ENCODE measurements at regions not wholly inside any gene's neighbourhood (a gene's known extent, or its start where the extent isn't known, plus 50 kb on each side); places are given as distances from the start of the nearest gene placed in this dataset.

DNA sequence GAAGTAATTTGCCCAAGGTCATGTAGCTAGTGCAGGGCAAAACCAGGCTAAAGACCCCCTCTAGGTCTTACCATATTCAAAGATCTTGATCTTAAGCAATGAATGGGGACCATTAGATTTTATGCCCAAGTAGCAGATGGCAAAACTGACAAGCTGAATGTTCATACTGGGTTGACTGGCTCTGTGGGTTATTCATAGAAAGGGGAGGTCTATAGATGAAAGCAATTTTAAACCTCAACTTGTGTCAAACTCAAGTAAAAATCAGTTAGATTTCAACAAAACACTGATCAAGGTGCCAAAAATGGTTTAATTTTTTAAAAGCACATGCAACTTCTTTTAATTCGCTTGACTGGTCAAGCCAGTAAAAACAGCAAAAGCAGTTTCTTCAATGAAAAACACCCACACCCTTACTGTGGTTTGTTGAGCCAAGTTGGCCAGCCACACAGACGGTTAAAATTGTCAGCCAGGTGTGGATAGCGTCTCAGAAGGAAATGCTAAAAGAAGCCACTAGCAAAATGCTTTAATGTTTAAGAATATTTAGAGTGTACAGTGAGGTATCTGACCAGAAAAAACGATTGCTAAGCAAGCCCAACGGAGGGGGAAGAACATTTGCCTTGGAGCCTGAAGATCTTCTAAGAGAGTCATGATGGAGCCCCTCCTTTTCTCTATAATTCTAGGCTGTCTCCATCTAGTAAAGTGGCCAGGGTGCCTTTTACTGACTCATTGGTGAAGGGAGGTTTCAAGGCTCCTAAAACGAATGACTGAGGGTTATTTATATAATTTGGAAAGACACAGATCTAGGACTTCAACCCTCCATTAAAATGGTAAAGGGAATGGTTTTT, 539.6 kb upstream of the CLINT1 start:
- DNase-seq: no peak

GRCh38 chr5:158397278-158397677, 538.3 kb upstream of the CLINT1 start:
- no peak for DNase-seq

DNA sequence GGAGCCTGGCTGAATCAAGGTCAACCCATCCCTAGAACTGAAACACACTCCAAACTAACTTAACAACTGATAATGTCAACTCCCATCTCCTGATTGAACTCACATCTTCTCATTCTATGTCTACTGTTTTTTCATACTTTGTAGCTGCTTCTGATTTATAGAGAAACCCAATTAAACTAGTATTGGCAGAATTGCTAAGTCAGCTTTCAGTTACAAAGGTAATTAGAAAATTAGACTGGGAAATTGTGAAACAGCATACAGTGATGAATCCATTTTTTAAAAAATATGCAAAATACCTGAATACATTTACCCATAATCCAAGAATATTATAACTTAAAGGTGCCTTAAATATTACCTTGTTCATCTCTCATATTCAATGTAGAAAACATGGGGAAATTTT, 535.2 kb upstream of the CLINT1 start:
- DNase-seq: no peak

- DNase-seq: no peak
Observed at GRCh38 chr5:158393457-158393856, 534.5 kb upstream of the CLINT1 start.

- no peak for DNase-seq
Observed at GRCh38 chr5:158392753-158393152, 533.8 kb upstream of the CLINT1 start.

DNA sequence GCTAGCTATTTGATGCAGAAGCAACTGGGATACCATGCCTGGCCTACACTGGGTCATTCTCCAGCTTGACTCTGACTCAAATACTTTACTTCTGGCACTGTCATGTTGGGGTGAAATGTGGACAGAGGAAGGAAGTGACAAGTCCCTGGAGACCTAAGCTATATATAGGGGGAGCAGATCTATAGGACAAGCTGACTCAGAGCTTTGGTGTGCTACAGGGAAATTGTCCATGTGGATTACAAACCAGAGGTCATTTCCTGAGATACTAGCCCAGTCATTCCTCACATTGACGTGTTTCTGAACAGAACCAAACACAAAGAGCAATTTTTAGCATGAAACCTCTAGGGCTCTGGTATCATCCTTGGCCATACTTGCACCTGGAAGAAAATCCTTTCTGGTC, 531.6 kb upstream of the CLINT1 start:
- peak; percentile 15 for DNase-seq

DNA sequence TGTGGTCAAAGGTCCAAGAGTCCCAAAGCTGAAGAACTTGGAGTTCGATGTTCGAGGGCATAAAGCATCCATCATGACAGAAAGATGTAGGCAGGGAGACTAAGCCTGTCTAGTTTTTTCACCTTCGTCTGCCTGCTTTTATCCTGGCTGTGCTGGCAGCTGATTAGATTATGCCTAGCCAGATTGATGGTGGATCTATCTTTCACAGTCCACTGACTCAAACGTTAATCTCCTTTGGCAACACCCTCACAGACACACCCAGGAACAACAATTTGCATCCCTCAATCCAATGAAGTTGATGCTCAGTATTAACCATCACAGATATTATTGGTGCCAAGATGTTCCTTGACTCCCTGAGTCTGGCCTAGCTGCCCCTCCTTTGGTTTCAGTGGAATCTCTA, 530.8 kb upstream of the CLINT1 start:
- no peak for DNase-seq

DNA sequence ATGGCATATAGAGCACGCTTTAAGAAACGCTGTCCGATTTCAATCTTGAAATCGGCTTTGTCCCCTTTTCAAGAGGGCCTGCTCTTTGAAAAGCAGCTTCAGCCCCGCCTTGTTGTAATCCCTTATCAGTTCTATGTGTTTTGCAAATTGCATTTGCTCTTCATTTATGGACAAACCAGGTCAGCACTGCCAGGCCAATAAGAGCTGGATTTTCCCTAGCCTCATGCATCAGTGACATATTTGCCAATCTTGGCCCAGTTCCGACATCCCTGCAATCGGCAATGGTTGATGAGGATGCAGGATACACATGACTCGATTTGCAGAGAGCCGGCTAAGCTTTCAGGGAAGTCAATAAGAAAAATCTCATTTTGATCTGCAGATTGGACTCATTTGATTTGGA, 529.1 kb upstream of the CLINT1 start:
- DNase-seq: no peak

GRCh38 chr5:158387499-158387898, 528.6 kb upstream of the CLINT1 start:
- no peak for DNase-seq

GRCh38 chr5:158385982-158386381, 527.0 kb upstream of the CLINT1 start:
- DNase-seq: no peak

DNA sequence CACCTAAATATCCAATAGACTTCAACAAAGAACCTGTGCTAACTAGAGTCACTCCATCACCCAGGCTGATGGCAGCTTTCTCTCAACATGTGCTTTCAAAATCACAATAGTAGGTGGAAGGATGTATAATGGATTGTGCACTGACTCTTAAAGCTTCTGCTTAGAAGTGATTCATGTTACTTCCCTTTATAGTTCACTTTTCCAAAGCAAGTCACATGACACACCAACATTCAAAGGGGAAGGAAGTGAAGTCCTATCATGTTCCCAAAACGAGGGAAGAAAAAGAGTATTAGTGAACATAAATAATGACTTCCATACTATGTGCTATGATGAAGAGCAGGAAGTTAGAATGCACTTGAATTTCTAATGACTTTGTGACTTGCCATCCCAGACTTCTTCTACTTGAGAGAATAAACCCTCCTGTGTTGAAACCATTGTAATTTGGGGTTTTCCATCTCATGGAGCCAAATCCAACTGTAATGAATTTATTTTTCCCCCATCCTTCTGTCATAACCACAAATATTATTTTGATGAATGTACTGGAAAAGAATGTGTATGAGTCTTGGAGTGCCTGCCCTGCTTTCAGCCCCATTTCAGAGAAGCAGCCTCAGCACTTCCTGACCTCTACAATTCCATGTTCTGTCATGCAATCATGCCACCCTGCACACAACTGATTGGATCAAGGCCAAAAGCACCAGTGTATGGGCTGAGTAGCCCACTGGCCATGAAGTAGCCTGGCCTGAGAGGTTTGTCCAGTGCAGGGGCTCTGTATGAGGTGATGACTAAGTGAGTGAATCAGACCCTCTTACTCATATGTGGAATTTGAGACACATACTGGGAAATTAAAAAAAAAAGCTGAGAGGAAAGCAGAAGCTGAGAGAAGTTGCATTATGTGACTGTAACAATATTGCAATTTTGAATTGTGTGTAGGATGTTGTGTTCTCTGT, 525.9 kb upstream of the CLINT1 start:
- no peak for DNase-seq

GRCh38 chr5:158383486-158383885, 524.5 kb upstream of the CLINT1 start:
- DNase-seq: no peak

DNA sequence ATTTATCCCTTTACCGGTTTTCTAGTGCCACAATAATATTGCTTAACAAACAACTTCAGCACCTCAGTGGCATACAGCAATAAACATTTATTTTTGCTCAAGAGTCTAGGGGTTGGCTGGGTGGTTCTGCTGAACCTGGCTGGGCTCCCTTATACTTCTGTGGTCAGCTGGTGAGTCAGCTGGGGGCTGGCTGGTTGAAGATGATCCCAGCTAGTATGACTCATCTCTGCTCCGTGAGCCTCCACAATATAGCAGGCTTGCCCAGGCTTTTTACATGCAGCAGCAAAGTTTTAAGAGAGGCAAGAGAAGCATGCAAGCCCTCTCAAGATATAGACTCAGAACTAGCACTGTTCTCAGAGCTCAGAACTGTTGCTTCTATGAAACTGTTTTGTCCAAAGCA, 523.5 kb upstream of the CLINT1 start:
- DNase-seq: peak; percentile 67

- DNase-seq: no peak
Observed at GRCh38 chr5:158381614-158382160, 522.7 kb upstream of the CLINT1 start.

DNA sequence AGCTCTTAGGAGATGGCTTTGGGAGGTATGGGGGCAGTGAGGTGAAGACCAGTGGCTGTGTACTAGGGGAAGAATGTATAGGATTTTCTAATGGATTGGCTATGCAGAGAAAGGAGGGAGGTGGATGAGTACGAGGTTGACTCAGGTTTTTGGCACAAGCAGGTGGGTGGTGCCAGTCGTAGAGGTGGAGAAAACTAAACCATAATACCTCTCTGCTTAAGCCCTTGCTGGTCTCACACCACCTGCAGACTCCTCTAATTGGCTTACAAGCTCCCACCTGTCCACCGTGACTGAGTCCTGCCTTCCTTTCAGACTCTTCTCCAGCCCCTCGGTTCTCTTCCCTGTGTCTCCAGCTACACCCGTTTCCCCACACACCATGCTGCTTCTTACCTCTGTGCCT, 521.7 kb upstream of the CLINT1 start:
- no peak for DNase-seq

DNA sequence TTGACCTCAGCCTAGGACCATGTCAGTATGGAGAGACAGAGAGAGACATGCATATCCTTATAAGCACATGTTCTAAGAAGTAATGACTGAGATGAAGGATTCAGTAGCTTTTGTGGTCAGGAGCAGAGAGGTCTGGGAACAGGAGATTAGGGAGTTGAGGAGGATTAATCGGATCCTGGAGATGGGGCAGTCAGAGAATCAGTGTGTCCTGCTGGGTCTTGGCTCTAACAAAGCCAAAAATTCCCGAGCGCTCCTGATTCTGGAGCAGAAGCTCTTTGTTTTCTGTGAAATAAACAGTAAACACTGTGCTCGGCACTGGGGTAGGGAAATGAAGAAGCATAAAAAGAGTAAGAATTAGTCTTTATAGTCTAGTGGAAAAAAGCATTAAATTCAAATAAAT, 520.0 kb upstream of the CLINT1 start:
- DNase-seq: no peak

DNA sequence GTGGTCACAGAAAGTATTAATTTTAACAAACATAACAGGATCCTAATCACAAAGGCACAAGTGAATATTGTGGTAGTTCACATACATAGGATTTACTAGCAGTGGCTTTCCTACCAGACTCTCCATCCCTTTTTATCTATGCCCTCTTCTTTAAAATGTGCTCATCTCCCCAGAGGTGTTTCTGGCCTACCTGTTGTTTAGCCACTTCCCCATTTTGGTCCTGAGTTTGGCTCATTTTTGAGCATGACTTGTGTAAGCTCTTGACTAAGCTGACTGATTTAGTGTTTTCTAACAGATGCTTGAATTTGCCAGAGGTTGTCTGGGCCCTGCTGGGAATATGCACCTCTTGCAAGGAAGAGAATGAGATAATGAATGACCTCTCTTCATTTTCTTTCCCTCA, 517.7 kb upstream of the CLINT1 start:
- DNase-seq: no peak

- DNase-seq: no peak
Observed at GRCh38 chr5:158375531-158375930, 516.6 kb upstream of the CLINT1 start.

- DNase-seq: no peak
Observed at GRCh38 chr5:158373608-158374395, 514.9 kb upstream of the CLINT1 start.

GRCh38 chr5:158369241-158369640, 510.3 kb upstream of the CLINT1 start:
- DNase-seq: no peak

GRCh38 chr5:158368686-158369085, 509.7 kb upstream of the CLINT1 start:
- DNase-seq: no peak

- DNase-seq: no peak
Observed at GRCh38 chr5:158364367-158364766, 505.4 kb upstream of the CLINT1 start.

Measured in tongue (tissue), 1 donor.